GM12891 (cell line): ENCODE measurements at regions not wholly inside any gene's neighbourhood (a gene's known extent, or its start where the extent isn't known, plus 50 kb on each side); places are given as distances from the start of the nearest gene placed in this dataset.

Source experiments
- DNase-seq: peaks from one replicate; pipeline ENCODE4 v3.0.0; 2011; ENCODE audit warnings: low spot score; ENCODE audit not compliant: insufficient read length
- FAIRE-seq: peaks from 2 replicates; lab custom pipeline; 2011; peaks lifted over from hg19 to GRCh38; lab: Jason Lieb, UNC
- PAX5 ChIP-seq: IDR thresholded peaks from 2 replicates; pipeline ENCODE4 v1.6.1; 2011; ENCODE audit warnings: low read length, moderate library complexity, mild to moderate bottlenecking; ENCODE audit not compliant: insufficient read depth, severe bottlenecking
- POLR2A ChIP-seq: IDR thresholded peaks from 2 replicates; pipeline ENCODE4 v1.6.1; 2011; ENCODE audit warnings: low read depth, low read length, control low read depth
- POLR2AphosphoS5 ChIP-seq: IDR thresholded peaks from 2 replicates; pipeline ENCODE4 v1.6.1; 2011; ENCODE audit warnings: low read depth, low read length, control low read depth
- POU2F2 ChIP-seq: IDR thresholded peaks from 2 replicates; pipeline ENCODE4 v1.6.1; 2011; ENCODE audit warnings: low read depth, mild to moderate bottlenecking, control low read depth, low read length, moderate library complexity
- SPI1 ChIP-seq: IDR thresholded peaks from 2 replicates; pipeline ENCODE4 v1.6.1; 2011; ENCODE audit warnings: low read depth, low read length, control low read depth
- TAF1 ChIP-seq: IDR thresholded peaks from 2 replicates; pipeline ENCODE4 v1.6.1; 2011; ENCODE audit warnings: low read depth, low read length, control low read depth

- TF ChIP-seq POLR2A (no peak), PAX5 (no peak), POU2F2 (no peak), SPI1 (no peak), TAF1 (no peak), POLR2AphosphoS5 (no peak)
- FAIRE-seq = no peak
These were observed 166.8 kb downstream of the TMEM200C start for GRCh38 chr18:5728531-5728930.

GRCh38 chr18:5726011-5726410 is 169.3 kb downstream of the TMEM200C start:
- TF ChIP-seq SPI1 (no peak), POLR2AphosphoS5 (no peak), POU2F2 (no peak), PAX5 (no peak), TAF1 (no peak), POLR2A (no peak)
- DNase-seq = no peak
- no peak for FAIRE-seq

More at GRCh38 chr18:5728531-5728930, 166.8 kb downstream of the TMEM200C start:
- no peak for DNase-seq

- DNase-seq (no peak), FAIRE-seq (no peak)
- no peak for TF ChIP-seq POU2F2
- no peak for TF ChIP-seq POLR2AphosphoS5
- TF ChIP-seq PAX5 = no peak
- no peak for TF ChIP-seq POLR2A
These were observed 173.4 kb downstream of the TMEM200C start for GRCh38 chr18:5721924-5722323.

- TF ChIP-seq POLR2AphosphoS5 (no peak), TAF1 (no peak), PAX5 (no peak), SPI1 (no peak), POU2F2 (no peak), POLR2A (no peak)
- FAIRE-seq = no peak
These were observed 175.2 kb downstream of the TMEM200C start for GRCh38 chr18:5720132-5720531.

GRCh38 chr18:5717256-5717655 is 173.5 kb upstream of the EPB41L3 start:
- TF ChIP-seq POU2F2 (no peak), PAX5 (no peak), TAF1 (no peak)
- FAIRE-seq (no peak), DNase-seq (no peak)

More at GRCh38 chr18:5720132-5720531, 175.2 kb downstream of the TMEM200C start:
- no peak for DNase-seq

GRCh38 chr18:5710676-5711075 is 166.9 kb upstream of the EPB41L3 start:
- FAIRE-seq (no peak), DNase-seq (no peak)
- no peak for TF ChIP-seq PAX5
- no peak for TF ChIP-seq POLR2AphosphoS5
- no peak for TF ChIP-seq SPI1
- TF ChIP-seq POLR2A = no peak
- TF ChIP-seq POU2F2 = no peak
- TF ChIP-seq TAF1 = no peak

GRCh38 chr18:5710235-5710634 is 166.4 kb upstream of the EPB41L3 start:
- DNase-seq = no peak
- no peak for FAIRE-seq
- TF ChIP-seq POLR2A (no peak), PAX5 (no peak), TAF1 (no peak), SPI1 (no peak), POLR2AphosphoS5 (no peak), POU2F2 (no peak)

GRCh38 chr18:5709476-5710095 is 165.8 kb upstream of the EPB41L3 start:
- no peak for TF ChIP-seq POLR2A
- no peak for TF ChIP-seq SPI1
- no peak for TF ChIP-seq TAF1
- TF ChIP-seq PAX5 = no peak
- TF ChIP-seq POU2F2 = no peak
- TF ChIP-seq POLR2AphosphoS5 = no peak
- no peak for DNase-seq
- no peak for FAIRE-seq

GRCh38 chr18:5707586-5707985 is 163.8 kb upstream of the EPB41L3 start:
- no peak for DNase-seq
- no peak for FAIRE-seq
- TF ChIP-seq SPI1 (no peak), TAF1 (no peak), POLR2AphosphoS5 (no peak), PAX5 (no peak), POU2F2 (no peak), POLR2A (no peak)

- no peak for FAIRE-seq
- TF ChIP-seq PAX5 (no peak), TAF1 (no peak), POU2F2 (no peak)
These were observed 161.6 kb upstream of the EPB41L3 start for GRCh38 chr18:5705393-5705792.

More at GRCh38 chr18:5705393-5705792, 161.6 kb upstream of the EPB41L3 start:
- no peak for DNase-seq
